ENCODE measurements at regions not wholly inside any gene's neighbourhood (a gene's known extent, or its start where the extent isn't known, plus 50 kb on each side); places are given as distances from the start of the nearest gene placed in this dataset.

GRCh38 chr2:12890066-12890465, 173.3 kb downstream of the TRIB2 start:
- no peak for DNase-seq (ENCODE audit: low read depth)
- TF ChIP-seq, protein P1, sequence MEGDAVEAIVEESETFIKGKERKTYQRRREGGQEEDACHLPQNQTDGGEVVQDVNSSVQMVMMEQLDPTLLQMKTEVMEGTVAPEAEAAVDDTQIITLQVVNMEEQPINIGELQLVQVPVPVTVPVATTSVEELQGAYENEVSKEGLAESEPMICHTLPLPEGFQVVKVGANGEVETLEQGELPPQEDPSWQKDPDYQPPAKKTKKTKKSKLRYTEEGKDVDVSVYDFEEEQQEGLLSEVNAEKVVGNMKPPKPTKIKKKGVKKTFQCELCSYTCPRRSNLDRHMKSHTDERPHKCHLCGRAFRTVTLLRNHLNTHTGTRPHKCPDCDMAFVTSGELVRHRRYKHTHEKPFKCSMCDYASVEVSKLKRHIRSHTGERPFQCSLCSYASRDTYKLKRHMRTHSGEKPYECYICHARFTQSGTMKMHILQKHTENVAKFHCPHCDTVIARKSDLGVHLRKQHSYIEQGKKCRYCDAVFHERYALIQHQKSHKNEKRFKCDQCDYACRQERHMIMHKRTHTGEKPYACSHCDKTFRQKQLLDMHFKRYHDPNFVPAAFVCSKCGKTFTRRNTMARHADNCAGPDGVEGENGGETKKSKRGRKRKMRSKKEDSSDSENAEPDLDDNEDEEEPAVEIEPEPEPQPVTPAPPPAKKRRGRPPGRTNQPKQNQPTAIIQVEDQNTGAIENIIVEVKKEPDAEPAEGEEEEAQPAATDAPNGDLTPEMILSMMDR (IDR thresholded peaks at IDR 0.05; ENCODE audit: low read depth, low read length, missing control alignments): no peak
- no peak overlapping the region for H3K4me3 ChIP-seq (ENCODE audit: low read depth, low read length)
- in situ Hi-C loops (cut with HindIII; ENCODE audit: low sequenced_read_pairs): no loop called here

GRCh38 chr2:12890481-12890991, 173.8 kb downstream of the TRIB2 start:
- DNase-seq (ENCODE audit: low read depth): no peak
- in situ Hi-C loops (cut with HindIII; ENCODE audit: low sequenced_read_pairs): no loop called here
- no peak overlapping the region for H3K4me3 ChIP-seq (ENCODE audit: low read depth, low read length)
- TF ChIP-seq, protein P1 (IDR thresholded peaks at IDR 0.05; ENCODE audit: low read depth, low read length, missing control alignments): no peak

GRCh38 chr2:12895017-12895416, 178.3 kb downstream of the TRIB2 start:
- no peak for DNase-seq (ENCODE audit: low read depth)
- in situ Hi-C loops (cut with HindIII; ENCODE audit: low sequenced_read_pairs): no loop called here
- no peak overlapping the region for H3K4me3 ChIP-seq (ENCODE audit: low read depth, low read length)
- TF ChIP-seq, protein P1 (IDR thresholded peaks at IDR 0.05; ENCODE audit: low read depth, low read length, missing control alignments): no peak

- H3K4me3 ChIP-seq (ENCODE audit: low read depth, low read length): no peak overlapping the region
- DNase-seq (ENCODE audit: low read depth): no peak
- in situ Hi-C loops (cut with HindIII; ENCODE audit: low sequenced_read_pairs): no loop called here
- TF ChIP-seq, protein P1 (IDR thresholded peaks at IDR 0.05; ENCODE audit: low read depth, low read length, missing control alignments): no peak
These were observed 179.7 kb downstream of the TRIB2 start for GRCh38 chr2:12896318-12896982.

DNA sequence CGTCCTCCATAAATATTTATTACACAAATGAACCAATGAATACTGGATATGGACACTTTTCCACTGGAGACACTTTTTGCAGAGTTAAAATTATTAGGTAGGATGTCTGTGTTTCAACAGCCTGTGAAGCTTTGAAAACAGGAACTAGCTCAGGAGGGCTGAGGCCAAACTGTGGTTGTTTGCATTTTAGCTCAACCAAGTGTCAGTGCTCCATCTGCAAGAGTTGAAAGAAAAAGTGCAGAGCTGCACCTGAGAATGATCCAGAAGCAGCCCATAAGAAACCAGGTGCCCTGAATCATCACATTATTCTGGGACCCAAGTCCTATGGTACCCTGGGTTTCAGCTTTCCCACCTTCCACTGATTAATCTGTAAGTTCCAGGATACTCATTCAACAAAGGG, 180.4 kb downstream of the TRIB2 start:
- TF ChIP-seq, protein P1 (IDR thresholded peaks at IDR 0.05; ENCODE audit: low read depth, low read length, missing control alignments): no peak
- DNase-seq (ENCODE audit: low read depth): no peak

GRCh38 chr2:12903272-12903671, 186.5 kb downstream of the TRIB2 start:
- no peak overlapping the region for H3K4me3 ChIP-seq (ENCODE audit: low read depth, low read length)
- in situ Hi-C loops (cut with HindIII; ENCODE audit: low sequenced_read_pairs): no loop called here
- TF ChIP-seq, protein P1 (IDR thresholded peaks at IDR 0.05; ENCODE audit: low read depth, low read length, missing control alignments): no peak
- no peak for DNase-seq (ENCODE audit: low read depth)

More for the DNA sequence above, 180.4 kb downstream of the TRIB2 start:
- in situ Hi-C loops (cut with HindIII; ENCODE audit: low sequenced_read_pairs): no loop called here
- H3K4me3 ChIP-seq (ENCODE audit: low read depth, low read length): no peak overlapping the region

Data from astrocyte of the cerebellum (primary cell).